ENCODE measurements at regions not wholly inside any gene's neighbourhood (a gene's known extent, or its start where the extent isn't known, plus 50 kb on each side); places are given as distances from the start of the nearest gene placed in this dataset.

GRCh38 chr13:69389899-69390298 lies 717.7 kb upstream of the ATXN8OS start:
- TF ChIP-seq CTCF (IDR thresholded peaks at IDR 0.05) (no peak), POLR2A (IDR thresholded peaks at IDR 0.05) (no peak)

Data from sigmoid colon (tissue), 3 donors.